ENCODE measurements at regions not wholly inside any gene's neighbourhood (a gene's known extent, or its start where the extent isn't known, plus 50 kb on each side); places are given as distances from the start of the nearest gene placed in this dataset.

GRCh38 chr1:88330201-88330600, 353.9 kb upstream of the PKN2 start:
- Histone ChIP-seq H3K36me3 (ENCODE audit: control insufficient read depth in 4 of 4, insufficient read depth in 3 of 4, low read depth in 1 of 4, low read length in 3 of 4) (no peaks in the 10 kb centered on the region), H3K27ac (ENCODE audit: low read depth in 1 of 2, low read length in 2 of 2) (no peak overlapping the region), H3K4me3 (ENCODE audit: low read depth in 1 of 3, low read length in 3 of 3) (no peak overlapping the region), H3K4me1 (ENCODE audit: control insufficient read depth in 4 of 4, insufficient read depth in 4 of 4, low read length in 3 of 4) (no peaks in the 10 kb centered on the region), H3K9me3 (ENCODE audit: control insufficient read depth in 4 of 4, low read length in 3 of 4) (no peaks in the 10 kb centered on the region), H3K27me3 (ENCODE audit: control insufficient read depth in 4 of 4, insufficient read depth in 4 of 4, low read length in 3 of 4) (no peaks in the 10 kb centered on the region), H3K9ac (ENCODE audit: low read depth in 1 of 2, low read length in 2 of 2) (no peak overlapping the region)
- 71% methylated on average over 4 of the region's 4 CpGs for WGBS
- TF ChIP-seq YY1 (IDR thresholded peaks at IDR 0.05) (no peak), HNF4A (conservative IDR thresholded peaks at IDR 0.05) (no peak), RXRA (IDR thresholded peaks at IDR 0.05) (no peak)
- DNase-seq (ENCODE audit: low spot score) = no peak

- TF ChIP-seq HNF4G (IDR thresholded peaks at IDR 0.05) (no peak), MAX (IDR thresholded peaks at IDR 0.05) (no peak), HNF4A (conservative IDR thresholded peaks at IDR 0.05) (no peak), NR2F2 (IDR thresholded peaks at IDR 0.05) (no peak), ZBTB33 (IDR thresholded peaks at IDR 0.05) (no peak), YY1 (IDR thresholded peaks at IDR 0.05) (no peak), EGR1 (IDR thresholded peaks at IDR 0.05; ENCODE audit: low read depth in 2 of 2) (no peak), TAF1 (conservative IDR thresholded peaks at IDR 0.05) (no peak), CTCF (IDR thresholded peaks at IDR 0.05; ENCODE audit: low read depth, low read length, missing input control) (no peak), RAD21 (IDR thresholded peaks at IDR 0.05) (no peak), ATF3 (IDR thresholded peaks at IDR 0.05) (no peak)
- no peak overlapping the region for H3K9ac ChIP-seq (ENCODE audit: low read depth in 1 of 2, low read length in 2 of 2)
- no peaks in the 10 kb centered on the region for H3K4me1 ChIP-seq (ENCODE audit: control insufficient read depth in 4 of 4, insufficient read depth in 4 of 4, low read length in 3 of 4)
- WGBS = 75% methylated on average over 9 of the region's 9 CpGs
- no peak overlapping the region for H3K4me3 ChIP-seq (ENCODE audit: low read depth in 1 of 3, low read length in 3 of 3)
- no peaks in the 10 kb centered on the region for H3K9me3 ChIP-seq (ENCODE audit: control insufficient read depth in 4 of 4, low read length in 3 of 4)
- H3K36me3 ChIP-seq (ENCODE audit: control insufficient read depth in 4 of 4, insufficient read depth in 3 of 4, low read depth in 1 of 4, low read length in 3 of 4) = no peaks in the 10 kb centered on the region
- H3K27me3 ChIP-seq (ENCODE audit: control insufficient read depth in 4 of 4, insufficient read depth in 4 of 4, low read length in 3 of 4) = no peaks in the 10 kb centered on the region
- no peak for DNase-seq (ENCODE audit: low spot score)
- H3K27ac ChIP-seq (ENCODE audit: low read depth in 1 of 2, low read length in 2 of 2) = no peak overlapping the region
Observed at GRCh38 chr1:88333086-88333695, 350.9 kb upstream of the PKN2 start.

- no peaks in the 10 kb centered on the region for H3K4me1 ChIP-seq (ENCODE audit: control insufficient read depth in 4 of 4, insufficient read depth in 4 of 4, low read length in 3 of 4)
- no peaks in the 10 kb centered on the region for H3K36me3 ChIP-seq (ENCODE audit: control insufficient read depth in 4 of 4, insufficient read depth in 3 of 4, low read depth in 1 of 4, low read length in 3 of 4)
- no peak overlapping the region for H3K27ac ChIP-seq (ENCODE audit: low read depth in 1 of 2, low read length in 2 of 2)
- WGBS = 94% methylated on average over 5 of the region's 5 CpGs
- DNase-seq (ENCODE audit: low spot score) = no peak
- no peak overlapping the region for H3K4me3 ChIP-seq (ENCODE audit: low read depth in 1 of 3, low read length in 3 of 3)
- H3K27me3 ChIP-seq (ENCODE audit: control insufficient read depth in 4 of 4, insufficient read depth in 4 of 4, low read length in 3 of 4) = no peaks in the 10 kb centered on the region
- no peaks in the 10 kb centered on the region for H3K9me3 ChIP-seq (ENCODE audit: control insufficient read depth in 4 of 4, low read length in 3 of 4)
- H3K9ac ChIP-seq (ENCODE audit: low read depth in 1 of 2, low read length in 2 of 2) = no peak overlapping the region
- TF ChIP-seq RAD21 (IDR thresholded peaks at IDR 0.05) = no peak
- no peak for TF ChIP-seq YY1 (IDR thresholded peaks at IDR 0.05)
- no peak for TF ChIP-seq ZBTB33 (IDR thresholded peaks at IDR 0.05)
- TF ChIP-seq NR2F2 (IDR thresholded peaks at IDR 0.05) = no peak
- no peak for TF ChIP-seq REST (IDR thresholded peaks at IDR 0.05)
- no peak for TF ChIP-seq MAX (IDR thresholded peaks at IDR 0.05)
- TF ChIP-seq FOXA2 (IDR thresholded peaks at IDR 0.05) = no peak
- TF ChIP-seq ATF3 (IDR thresholded peaks at IDR 0.05) = no peak
- no peak for TF ChIP-seq RXRA (IDR thresholded peaks at IDR 0.05)
- no peak for TF ChIP-seq HNF4G (IDR thresholded peaks at IDR 0.05)
- no peak for TF ChIP-seq JUND (IDR thresholded peaks at IDR 0.05)
- TF ChIP-seq SP1 (IDR thresholded peaks at IDR 0.05) = no peak
- no peak for TF ChIP-seq FOXA1 (IDR thresholded peaks at IDR 0.05)
- no peak for TF ChIP-seq EGR1 (IDR thresholded peaks at IDR 0.05; ENCODE audit: low read depth in 2 of 2)
Observed at GRCh38 chr1:88341447-88341846, 342.6 kb upstream of the PKN2 start.
